GM03348 (cell line): ENCODE measurements at regions not wholly inside any gene's neighbourhood (a gene's known extent, or its start where the extent isn't known, plus 50 kb on each side); places are given as distances from the start of the nearest gene placed in this dataset.

Experiments used
- DNase-seq: peaks from one replicate; pipeline ENCODE4 v3.0.0; 2012; ENCODE audit warnings: low spot score

DNA sequence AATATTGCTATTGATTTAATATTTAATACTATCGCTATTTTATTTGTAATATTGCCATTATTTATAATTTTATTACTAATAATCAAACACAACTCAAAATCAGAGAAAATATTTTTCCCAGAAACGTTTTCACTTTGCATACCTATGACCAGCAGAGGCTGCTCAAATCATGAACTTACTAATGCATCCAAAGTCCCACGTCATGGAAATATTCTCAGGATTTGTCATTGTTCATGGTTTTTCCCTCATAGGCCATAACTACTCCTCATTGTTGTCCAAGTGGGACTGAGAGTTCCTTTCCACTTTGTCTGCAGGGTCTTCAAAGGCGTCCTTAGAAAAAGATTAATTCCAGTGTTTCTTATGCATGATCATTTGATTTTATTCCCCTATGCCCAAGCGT lies 344.8 kb downstream of the THBS2 start:
- DNase-seq = peak; percentile 85

DNA sequence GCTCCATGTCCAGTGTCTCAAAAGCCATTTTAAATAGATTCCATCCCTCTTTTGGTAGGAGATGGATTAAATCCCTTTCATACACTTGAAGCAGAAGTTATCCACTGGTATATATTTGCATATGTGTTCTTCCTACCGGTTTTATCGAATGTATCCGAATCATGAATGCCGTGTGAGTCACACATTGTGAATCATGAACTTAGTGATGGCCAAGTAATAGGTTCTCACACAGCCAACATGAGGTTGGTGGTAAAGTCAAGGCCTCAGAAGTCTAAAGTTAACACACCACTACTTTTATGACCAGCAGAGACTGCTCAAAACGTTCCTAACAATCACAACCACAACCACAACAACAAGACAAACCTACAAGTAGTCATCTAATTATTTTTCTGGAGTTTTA lies 345.5 kb downstream of the THBS2 start:
- peak; percentile 63 for DNase-seq

DNA sequence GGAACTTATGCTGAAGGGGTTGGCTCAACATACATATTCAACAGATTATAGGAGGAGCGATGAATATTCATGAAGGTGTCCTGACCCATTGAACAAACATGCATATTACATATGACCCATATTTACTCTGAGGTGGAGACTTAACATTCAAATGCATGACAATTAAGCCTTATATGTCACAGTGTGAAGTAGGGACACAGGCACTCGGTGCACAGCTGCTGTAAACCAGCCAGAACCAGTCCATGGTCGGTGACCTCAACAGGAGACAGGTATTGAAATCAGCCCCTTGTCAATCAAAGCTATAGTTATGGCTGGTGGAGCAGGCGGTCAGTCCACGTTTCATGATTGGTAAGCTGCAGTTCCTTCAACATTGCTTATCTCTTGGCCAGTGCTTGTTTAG lies 347.3 kb downstream of the THBS2 start:
- DNase-seq = no peak

DNA sequence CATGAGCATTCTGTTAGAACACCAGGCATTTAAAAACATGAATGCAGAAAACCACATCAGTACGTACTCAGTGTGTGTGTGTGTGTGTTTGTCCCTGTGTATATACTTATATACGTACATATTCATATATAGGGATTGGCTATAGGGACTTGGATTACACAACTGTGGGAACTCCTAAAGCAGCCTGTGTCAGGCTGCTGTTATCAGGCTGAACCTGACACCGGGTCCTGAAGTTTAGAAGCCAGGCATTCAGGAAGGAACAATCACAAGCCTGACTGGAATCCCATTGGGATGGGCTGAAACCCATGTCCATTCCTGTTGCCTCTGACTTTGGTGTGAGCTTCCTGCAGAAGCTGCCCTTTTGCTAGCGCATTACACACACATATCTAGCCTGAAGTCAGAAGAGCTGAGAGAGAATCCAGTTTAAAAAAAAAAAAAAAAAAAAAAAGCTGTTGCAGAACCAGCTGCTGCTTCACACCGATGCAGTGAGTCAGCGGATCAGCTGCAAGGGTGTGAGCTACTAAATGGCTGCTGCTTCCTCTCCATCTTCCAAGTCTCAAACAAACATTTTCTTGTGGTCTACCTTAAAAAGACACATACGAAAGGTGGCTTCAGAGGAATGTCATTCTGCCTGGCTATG lies 348.1 kb downstream of the THBS2 start:
- DNase-seq = no peak

DNA sequence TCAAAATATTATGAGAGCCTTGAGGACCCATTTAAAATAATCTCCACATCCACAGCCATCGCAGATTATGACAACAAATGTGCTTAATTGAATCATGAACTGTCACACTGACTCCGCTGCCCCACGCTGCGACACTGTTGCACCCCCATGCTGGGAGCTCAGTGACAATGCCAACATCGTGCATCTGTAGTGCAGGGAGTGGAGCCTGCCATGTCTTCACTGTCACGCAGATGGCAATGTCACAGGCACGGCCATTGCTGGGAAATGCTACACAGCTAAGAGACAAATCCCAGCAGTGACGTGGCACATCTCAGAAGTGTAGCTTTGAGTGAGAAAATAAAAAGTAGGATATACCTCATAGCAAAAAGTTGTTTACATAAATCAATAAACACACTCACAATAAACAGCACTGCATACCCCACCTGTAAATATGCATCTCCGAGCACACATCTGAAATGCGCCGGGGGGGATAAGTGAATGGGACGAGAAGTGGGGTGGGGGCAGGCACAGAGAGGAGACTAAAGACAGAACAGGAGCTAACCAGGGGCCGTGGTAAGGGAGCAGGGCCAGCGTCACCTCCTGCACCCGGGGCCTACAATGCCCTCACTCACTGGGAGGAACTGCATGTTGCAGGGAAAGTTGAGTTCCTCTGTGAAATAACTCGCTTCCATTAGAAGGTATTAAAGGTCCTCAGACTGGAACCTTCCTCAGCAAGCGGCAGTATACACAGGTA lies 349.9 kb downstream of the THBS2 start:
- no peak for DNase-seq

DNA sequence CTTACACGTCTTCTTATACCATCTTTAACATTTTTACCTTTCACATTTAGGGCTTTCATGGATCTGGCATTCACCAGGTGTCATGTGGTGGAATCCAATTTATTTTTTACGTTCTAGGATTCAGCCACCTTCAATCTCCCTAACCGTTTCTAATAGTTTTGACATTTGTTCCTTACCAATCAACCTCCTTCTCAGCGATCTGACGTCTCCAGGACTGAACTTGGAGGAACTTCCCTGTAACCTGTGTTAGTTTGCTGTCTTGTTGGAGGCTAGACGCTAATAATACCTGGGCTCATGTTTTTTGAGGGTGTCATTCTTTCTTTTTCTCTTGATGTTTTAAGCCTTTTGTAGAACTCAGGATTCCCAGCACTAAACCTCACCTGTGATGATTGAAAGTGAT lies 351.6 kb downstream of the THBS2 start:
- DNase-seq = no peak

DNA sequence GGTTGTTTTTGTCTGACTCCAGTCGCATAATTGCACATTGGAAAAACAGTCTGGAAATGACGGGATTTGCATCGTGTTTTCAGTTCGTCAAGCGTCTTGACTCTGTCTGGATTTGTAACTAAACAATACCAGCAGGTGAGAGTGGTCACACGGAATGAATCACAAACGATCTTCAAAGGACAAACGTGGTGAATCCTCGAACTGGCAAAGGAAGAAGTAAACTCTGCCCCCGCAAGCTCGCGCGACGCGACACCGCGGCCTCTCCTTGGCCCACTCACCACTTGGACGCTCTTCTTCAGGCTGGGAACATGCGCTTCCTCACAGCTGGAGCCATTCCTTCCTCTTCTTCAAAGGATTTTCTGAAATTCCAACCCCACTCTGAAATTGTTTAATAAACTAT lies 352.6 kb downstream of the THBS2 start:
- no peak for DNase-seq

DNA sequence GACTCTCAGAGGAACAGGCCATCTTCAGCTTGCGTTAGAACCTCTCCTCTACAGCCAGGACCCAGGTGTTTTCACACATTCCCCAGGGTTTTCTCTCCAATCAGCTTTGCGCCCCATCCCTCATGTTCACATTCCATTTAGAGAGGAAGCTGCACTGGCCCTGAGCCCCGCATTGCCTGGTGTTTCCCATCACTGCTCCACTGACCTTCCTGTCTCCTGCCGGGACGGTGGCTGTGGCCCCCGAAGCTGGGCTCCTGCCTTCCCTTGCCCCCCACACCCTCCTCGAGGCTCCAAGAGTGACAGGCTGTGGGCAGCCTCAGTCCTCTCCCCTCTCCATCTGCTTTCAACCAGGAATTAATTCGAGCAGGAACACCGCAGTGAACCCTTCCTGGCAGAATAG lies 357.3 kb downstream of the THBS2 start:
- DNase-seq = no peak

DNA sequence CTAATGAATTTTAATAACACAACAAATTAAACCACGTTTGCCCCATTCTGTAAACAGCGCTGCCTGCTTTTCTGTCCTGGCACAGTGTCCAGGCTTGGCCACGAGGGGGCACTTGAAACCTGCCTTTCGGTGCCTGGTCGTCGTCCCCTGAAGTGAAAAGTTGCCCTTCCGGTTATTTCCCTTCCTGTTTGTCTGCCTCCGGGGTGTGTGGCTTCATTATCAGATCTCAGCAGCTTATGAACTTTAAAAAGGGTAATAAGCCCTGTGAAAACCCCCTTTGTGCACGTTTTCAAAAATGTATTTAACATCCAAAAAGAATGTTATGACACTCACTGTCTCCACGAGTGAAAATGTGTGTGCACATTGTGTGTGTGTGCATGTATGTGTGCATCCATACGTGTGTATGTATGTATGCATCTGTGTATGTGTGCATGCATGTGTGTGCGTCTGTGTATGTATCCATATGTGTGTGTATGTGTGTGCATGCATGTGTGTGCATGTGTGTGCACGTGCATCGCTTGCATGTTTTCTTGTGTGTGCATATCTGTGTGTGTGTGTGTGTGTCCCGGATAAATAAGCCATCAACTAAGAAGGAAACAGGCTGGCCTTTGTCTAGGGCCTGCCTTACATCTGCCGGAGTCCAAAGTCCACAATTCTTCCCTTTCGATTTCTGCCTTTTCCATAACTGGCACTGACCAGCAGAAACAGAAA lies 358.4 kb downstream of the THBS2 start:
- peak; percentile 95 for DNase-seq

DNA sequence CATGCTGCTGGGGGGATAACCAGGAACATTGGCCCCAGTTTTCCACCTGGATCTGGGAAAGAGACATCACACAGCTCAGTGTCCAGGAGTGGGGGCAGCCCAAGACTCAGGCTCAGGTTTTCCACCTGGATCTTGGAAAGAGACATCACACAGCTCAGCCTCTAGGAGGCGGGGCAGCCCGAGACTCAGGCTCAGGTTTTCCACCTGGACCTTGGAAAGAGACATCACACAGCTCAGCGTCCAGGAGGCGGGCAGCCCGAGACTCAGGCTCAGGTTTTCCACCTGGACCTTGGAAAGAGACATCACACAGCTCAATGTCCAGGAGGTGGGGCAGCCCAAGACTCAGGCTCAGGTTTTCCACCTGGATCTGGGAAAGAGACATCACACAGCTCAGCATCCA lies 361.6 kb downstream of the THBS2 start:
- no peak for DNase-seq

DNA sequence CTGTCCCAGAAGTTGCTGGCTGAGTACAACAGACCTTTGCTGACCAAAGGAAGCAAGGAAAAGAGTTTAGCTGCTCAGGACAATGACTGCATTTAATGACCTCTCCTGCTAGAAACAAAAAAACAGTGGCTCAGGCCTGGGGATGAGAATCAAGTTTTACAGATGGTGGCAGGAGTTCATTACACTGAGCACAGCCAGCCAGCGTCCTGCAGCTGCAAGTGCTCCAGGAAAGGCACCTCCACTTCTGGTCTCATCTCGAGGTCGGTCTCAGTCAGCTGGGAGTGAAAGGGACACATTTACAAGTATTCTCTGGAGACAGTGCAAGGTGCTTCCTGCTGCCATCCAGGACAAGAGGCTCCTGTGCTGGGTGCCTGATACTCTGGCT lies 362.7 kb downstream of the THBS2 start:
- no peak for DNase-seq

DNA sequence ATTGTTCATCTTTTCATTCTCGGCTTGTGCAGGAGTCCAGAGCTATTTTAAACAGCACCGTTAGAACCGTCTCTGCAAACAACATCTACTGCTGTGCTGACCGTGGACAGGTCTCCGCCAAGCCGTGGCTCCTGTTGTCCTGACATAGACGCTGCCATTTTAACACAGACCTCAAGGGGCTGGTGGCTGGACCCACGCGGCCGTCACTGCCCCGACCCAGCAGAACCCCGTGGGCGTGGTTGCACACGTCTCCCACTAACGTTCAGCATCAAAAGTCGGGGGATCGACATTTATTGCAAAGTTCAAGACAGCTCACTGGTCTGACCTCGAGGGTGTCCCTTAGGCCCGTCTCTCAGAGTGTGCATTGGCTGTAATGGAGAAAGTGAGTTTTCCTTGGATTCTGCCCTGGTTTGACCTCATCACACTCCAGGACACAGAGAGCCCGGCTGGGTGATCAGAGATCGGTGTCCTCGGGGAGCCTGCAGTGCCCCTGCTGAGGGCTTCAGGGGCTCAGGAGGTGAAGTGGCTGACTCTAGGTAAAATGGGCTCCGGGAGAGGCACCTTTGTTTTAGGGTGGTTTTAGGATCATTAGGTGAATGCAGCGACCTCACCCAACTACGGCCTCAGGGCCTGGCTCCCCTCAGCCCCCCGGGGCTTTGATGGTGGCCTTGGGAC lies 363.2 kb downstream of the THBS2 start:
- no peak for DNase-seq

DNA sequence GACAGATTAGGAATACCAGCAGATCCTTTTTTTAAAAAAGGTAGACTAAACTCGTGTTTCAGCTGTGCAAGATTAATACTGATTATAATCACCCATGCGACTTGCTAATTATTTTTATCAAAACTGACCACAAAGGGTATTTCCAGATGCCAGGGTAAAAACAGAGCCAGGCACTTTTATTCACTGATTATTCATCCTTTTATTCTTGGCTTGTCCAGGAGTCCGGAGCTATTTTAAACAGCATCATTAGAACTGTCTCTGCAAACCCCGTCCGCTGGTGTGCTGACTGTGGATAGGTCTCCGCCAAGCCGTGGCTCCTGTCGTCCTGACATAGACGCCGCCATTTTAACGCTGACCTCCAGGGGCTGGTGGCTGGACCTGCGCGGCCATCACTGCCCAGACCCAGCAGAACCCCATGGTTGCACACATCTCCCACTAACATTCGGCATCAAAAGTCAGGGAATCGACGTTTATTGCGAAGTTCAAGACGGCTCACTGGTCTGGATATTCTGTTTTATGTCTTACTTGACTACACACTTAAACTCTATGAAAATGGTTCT lies 364.8 kb downstream of the THBS2 start:
- no peak for DNase-seq

DNA sequence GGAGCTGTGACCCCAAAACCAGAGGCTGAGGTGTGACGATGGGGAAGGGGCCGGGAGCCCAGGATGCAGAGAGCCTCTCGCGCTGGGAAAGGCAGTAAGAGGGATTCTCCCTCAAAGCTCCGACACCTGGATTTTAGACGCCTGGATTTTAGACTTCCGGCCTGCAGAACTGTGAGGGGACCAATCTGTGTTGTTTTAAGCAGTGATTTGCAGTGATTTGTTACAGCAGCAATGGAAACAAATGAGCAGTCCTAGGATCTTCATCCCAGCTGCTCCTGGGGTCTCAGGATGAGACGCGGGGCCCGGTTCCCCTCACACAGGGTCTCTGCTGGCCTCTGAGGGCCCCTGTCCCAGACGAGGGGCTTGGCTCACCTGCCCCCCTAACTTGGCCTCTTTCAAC lies 365.5 kb downstream of the THBS2 start:
- DNase-seq = no peak

DNA sequence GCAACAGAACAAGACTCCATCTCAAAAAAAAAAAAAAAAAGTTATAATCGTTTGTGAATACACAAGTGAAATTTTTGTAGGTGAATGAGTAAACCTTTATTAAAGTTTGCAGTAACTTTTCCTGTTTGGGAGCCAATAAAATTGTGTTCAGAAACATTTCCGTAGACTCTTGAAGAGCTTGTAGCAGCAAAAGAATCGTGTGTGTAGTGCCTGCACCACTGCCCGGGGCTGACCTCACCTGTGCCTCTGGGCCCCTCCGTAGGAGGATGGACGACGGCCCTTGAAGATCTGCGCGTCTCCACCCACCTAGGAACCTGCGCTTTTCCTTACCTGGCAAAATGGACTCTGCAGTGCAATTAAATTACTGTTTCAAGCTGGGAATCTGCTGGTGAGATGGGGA lies 366.0 kb downstream of the THBS2 start:
- no peak for DNase-seq

DNA sequence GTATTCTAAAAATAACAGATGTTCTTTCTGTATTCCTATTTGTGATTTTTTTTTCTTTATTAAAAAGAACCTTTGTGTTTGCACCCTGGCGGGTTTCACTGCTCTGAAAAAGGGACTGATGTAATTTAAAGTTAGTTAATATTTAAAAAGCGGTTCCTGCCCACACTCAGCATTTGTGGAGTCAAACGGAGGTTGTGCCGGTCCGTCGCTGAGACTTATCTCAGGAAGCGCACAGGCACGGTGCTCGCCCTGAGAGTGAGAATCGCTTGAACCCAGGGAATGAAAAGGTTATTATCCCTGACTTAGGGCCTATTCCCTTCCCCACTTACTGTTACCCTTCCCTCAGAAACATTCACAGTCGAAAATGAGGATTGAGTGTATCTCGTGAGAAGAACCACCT lies 366.7 kb downstream of the THBS2 start:
- DNase-seq = no peak

DNA sequence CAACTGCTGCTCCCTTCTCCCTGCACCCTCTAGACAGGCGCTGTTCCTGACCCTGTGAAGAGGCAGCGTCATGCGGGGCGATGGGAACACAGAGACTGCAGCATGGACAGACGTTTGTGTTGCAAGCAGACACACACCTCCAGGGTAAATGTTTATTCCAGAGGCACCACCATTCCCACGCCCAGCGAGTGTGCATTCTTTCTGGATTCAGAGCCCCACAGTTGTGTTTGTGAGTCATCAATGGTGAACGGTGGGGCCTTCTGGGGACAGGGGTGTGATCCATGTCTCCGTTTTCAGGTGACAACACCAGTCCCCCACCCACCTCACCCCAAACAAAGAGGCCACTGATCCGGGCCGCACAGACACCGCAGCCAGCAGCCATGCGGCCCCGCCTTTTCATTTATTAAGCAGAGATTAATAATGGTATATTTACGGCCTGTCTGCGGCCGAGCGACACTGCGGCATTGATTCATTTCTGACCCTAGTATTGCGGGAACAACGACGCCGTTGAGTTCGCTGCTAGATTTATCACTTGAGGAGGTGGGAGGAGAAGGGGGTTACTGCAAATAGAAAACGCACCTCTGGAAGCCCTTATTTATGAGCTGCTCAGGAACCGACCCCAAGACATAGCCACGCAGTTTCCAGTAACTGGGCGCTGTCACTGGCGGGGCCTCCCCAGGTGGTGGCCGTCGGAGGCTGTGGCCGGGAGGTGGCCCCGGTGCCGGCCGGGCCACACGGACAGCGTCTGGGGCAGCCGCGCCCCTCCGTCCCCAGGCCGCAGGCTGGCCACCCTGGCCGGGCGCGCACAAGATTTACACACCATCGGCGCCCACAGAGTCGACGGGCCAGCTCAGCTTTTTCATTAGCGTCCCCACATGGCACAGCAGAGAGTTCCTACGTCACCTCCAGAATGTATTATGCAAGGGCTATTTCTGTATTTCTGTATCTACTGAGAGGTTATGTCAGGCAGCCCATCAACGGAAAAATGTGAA lies 367.6 kb downstream of the THBS2 start:
- DNase-seq = no peak

DNA sequence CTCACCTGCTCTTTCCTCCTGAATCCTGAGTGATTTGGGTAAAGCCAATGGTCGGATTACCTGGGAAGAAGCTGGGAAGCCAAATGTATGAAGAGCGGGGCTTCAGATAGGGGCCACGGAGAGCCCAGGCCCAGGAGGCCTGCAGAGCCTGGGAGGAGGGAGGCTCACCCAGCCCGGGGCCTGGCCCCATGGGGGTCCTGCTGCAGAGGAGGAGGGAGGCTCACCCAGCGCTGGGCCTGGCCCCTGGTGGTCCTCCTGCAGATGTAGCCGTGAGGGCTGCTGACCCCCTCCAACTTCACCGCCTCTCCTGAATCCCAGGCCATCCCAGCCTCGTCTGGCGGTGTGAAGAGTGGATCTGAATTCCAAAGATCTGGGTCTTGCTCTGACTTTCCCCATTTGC lies 368.4 kb downstream of the THBS2 start:
- DNase-seq = no peak

DNA sequence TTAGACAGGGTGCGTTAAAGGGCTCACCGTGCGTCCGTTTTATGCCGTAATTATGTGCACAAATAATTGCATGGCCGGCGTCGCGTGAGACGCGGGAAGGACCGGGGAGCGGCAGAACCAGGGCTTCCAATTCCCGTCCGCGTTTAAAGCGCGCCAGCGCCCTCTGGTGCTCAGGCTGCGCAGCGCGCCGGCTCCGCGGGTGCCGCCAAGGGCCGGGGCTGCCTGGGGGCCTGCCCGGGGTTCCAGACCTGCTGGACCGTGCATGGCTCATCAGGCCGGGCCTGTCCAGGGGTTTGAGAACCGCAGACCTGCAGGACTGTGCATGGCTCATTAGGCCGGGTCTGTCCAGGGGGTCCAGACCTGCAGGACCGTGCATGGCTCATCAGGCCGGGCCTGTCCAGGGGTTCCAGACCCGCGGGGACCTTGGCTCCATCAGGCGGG lies 369.0 kb downstream of the THBS2 start:
- DNase-seq = peak; percentile 94

DNA sequence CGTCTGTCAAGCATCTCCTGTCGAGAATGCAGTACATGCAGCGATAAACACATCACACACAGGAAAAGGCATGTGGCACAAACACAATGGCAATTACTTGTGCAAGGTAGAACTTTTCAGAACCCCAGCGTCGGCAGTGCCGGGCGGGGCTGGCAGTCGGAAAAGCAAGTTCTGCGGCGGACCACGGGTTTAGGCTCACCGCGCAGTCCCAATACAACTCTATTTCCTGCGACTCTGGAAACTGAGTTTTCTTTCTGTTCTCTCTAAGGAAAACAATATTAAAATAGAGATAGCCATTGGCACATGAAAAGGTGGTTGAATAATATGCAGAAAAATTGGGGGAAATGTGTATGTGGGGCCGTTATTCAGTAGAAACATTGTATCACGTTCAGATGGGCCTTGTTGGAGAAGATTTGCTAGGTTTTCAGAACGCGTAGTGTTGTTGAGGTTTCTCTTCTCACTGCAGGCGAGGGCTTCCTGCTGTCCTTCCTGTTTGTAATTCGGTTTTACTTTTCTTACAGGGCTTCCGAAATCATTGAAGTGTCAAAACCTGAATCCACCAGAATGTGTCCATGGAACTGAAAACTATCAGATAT lies 369.5 kb downstream of the THBS2 start:
- DNase-seq = no peak
